ENCODE measurements at regions not wholly inside any gene's neighbourhood (a gene's known extent, or its start where the extent isn't known, plus 50 kb on each side); places are given as distances from the start of the nearest gene placed in this dataset.

DNA sequence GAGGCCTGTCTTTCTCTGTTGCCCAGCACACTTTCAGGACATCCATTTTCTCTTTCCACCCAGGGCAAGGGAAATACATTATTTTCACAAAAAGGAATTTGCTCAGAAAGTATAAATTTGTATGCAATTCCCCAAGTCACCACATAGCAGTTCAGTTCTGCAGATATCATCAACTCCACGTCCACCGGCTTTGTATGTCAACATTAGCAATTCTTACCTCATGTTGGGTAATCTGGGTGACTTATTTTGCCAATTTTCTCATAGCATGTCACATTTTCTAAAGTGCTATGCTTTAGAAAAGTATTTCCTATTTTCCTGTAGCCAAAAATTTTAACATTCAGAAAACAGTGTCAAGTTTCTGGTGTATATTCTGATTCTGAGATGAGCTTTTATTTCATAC lies 501.8 kb downstream of the EFNB2 start:
- Mint-ChIP-seq H3K27me3 (ENCODE audit: insufficient read depth, low read depth, poor library complexity) (no peaks in the 10 kb centered on the region), H3K4me1 (no peaks in the 10 kb centered on the region), H3K4me3 (no peak overlapping the region), H3K27ac (no peak overlapping the region; the same call in 1 of the 2 replicates), H3K36me3 (ENCODE audit: low read depth) (no peaks in the 10 kb centered on the region), H3K9me3 (no peaks in the 10 kb centered on the region)
- Histone ChIP-seq H3K27ac (ENCODE audit: low read depth) (no peak overlapping the region), H3K4me3 (no peak overlapping the region), H3K4me1 (ENCODE audit: insufficient read depth) (no peaks in the 10 kb centered on the region), H3F3A (replicated peaks; ENCODE audit: low read depth) (no peaks in the 10 kb centered on the region), H3K9me2 (ENCODE audit: insufficient read depth) (no peaks in the 10 kb centered on the region), H3K27me3 (ENCODE audit: insufficient read depth) (no peaks in the 10 kb centered on the region), H4K20me1 (replicated peaks; ENCODE audit: insufficient read depth) (no peaks in the 10 kb centered on the region), H3K4me2 (no peak overlapping the region), H3K79me2 (replicated peaks; ENCODE audit: insufficient read depth) (no peaks in the 10 kb centered on the region), H3K36me3 (ENCODE audit: insufficient read depth) (no peaks in the 10 kb centered on the region), H2AFZ (no peak overlapping the region)
- DNase-seq (ENCODE audit: low spot score) (peak; percentile 4), ATAC-seq (no peak)
- TF ChIP-seq, protein P1, sequence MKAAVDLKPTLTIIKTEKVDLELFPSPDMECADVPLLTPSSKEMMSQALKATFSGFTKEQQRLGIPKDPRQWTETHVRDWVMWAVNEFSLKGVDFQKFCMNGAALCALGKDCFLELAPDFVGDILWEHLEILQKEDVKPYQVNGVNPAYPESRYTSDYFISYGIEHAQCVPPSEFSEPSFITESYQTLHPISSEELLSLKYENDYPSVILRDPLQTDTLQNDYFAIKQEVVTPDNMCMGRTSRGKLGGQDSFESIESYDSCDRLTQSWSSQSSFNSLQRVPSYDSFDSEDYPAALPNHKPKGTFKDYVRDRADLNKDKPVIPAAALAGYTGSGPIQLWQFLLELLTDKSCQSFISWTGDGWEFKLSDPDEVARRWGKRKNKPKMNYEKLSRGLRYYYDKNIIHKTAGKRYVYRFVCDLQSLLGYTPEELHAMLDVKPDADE (IDR thresholded peaks at IDR 0.05): no peak
- TF ChIP-seq STAT1 (IDR thresholded peaks at IDR 0.05; ENCODE audit: unreplicated experiment) (no peak), ZNF331 (CRISPR knock-in tag; IDR thresholded peaks at IDR 0.05; ENCODE audit: low read depth) (no peak)
- TF ChIP-seq, protein P2, sequence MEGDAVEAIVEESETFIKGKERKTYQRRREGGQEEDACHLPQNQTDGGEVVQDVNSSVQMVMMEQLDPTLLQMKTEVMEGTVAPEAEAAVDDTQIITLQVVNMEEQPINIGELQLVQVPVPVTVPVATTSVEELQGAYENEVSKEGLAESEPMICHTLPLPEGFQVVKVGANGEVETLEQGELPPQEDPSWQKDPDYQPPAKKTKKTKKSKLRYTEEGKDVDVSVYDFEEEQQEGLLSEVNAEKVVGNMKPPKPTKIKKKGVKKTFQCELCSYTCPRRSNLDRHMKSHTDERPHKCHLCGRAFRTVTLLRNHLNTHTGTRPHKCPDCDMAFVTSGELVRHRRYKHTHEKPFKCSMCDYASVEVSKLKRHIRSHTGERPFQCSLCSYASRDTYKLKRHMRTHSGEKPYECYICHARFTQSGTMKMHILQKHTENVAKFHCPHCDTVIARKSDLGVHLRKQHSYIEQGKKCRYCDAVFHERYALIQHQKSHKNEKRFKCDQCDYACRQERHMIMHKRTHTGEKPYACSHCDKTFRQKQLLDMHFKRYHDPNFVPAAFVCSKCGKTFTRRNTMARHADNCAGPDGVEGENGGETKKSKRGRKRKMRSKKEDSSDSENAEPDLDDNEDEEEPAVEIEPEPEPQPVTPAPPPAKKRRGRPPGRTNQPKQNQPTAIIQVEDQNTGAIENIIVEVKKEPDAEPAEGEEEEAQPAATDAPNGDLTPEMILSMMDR (conservative IDR thresholded peaks at IDR 0.05; ENCODE audit: low read depth in 2 of 2): peak in 1 of 2 experiments; percentile 24; a peak in 1 of 4 replicates

DNA sequence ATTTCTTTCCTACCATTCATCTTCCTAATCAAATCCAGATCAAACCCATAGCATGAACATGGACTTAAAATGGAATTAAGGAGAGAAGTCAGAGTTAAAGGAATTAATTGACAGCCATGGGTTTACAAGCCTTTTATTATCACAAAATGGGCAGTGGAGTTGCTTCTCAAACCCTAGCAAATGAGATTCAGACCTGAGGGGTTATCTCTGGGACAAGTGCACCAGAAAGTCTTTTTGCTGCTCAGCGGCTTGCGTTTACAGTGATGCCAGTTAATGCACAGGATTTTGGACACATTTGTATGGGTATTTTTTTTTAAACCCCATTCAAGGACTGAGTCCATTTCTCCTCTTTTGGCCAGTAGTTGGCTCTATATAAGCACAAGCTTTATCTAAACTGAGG lies 503.0 kb downstream of the EFNB2 start:
- H3K4me3 Mint-ChIP-seq: no peak overlapping the region
- no peaks in the 10 kb centered on the region for H3K79me2 ChIP-seq (replicated peaks; ENCODE audit: insufficient read depth)
- TF ChIP-seq, protein P3, sequence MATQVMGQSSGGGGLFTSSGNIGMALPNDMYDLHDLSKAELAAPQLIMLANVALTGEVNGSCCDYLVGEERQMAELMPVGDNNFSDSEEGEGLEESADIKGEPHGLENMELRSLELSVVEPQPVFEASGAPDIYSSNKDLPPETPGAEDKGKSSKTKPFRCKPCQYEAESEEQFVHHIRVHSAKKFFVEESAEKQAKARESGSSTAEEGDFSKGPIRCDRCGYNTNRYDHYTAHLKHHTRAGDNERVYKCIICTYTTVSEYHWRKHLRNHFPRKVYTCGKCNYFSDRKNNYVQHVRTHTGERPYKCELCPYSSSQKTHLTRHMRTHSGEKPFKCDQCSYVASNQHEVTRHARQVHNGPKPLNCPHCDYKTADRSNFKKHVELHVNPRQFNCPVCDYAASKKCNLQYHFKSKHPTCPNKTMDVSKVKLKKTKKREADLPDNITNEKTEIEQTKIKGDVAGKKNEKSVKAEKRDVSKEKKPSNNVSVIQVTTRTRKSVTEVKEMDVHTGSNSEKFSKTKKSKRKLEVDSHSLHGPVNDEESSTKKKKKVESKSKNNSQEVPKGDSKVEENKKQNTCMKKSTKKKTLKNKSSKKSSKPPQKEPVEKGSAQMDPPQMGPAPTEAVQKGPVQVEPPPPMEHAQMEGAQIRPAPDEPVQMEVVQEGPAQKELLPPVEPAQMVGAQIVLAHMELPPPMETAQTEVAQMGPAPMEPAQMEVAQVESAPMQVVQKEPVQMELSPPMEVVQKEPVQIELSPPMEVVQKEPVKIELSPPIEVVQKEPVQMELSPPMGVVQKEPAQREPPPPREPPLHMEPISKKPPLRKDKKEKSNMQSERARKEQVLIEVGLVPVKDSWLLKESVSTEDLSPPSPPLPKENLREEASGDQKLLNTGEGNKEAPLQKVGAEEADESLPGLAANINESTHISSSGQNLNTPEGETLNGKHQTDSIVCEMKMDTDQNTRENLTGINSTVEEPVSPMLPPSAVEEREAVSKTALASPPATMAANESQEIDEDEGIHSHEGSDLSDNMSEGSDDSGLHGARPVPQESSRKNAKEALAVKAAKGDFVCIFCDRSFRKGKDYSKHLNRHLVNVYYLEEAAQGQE (IDR thresholded peaks at IDR 0.05; ENCODE audit: unreplicated experiment): no peak
- no peak for TF ChIP-seq EZH2 (IDR thresholded peaks at IDR 0.05; ENCODE audit: low read depth, unreplicated experiment)
- TF ChIP-seq ZNF114 (CRISPR knock-in tag; IDR thresholded peaks at IDR 0.05): no peak
- TF ChIP-seq, protein P4, sequence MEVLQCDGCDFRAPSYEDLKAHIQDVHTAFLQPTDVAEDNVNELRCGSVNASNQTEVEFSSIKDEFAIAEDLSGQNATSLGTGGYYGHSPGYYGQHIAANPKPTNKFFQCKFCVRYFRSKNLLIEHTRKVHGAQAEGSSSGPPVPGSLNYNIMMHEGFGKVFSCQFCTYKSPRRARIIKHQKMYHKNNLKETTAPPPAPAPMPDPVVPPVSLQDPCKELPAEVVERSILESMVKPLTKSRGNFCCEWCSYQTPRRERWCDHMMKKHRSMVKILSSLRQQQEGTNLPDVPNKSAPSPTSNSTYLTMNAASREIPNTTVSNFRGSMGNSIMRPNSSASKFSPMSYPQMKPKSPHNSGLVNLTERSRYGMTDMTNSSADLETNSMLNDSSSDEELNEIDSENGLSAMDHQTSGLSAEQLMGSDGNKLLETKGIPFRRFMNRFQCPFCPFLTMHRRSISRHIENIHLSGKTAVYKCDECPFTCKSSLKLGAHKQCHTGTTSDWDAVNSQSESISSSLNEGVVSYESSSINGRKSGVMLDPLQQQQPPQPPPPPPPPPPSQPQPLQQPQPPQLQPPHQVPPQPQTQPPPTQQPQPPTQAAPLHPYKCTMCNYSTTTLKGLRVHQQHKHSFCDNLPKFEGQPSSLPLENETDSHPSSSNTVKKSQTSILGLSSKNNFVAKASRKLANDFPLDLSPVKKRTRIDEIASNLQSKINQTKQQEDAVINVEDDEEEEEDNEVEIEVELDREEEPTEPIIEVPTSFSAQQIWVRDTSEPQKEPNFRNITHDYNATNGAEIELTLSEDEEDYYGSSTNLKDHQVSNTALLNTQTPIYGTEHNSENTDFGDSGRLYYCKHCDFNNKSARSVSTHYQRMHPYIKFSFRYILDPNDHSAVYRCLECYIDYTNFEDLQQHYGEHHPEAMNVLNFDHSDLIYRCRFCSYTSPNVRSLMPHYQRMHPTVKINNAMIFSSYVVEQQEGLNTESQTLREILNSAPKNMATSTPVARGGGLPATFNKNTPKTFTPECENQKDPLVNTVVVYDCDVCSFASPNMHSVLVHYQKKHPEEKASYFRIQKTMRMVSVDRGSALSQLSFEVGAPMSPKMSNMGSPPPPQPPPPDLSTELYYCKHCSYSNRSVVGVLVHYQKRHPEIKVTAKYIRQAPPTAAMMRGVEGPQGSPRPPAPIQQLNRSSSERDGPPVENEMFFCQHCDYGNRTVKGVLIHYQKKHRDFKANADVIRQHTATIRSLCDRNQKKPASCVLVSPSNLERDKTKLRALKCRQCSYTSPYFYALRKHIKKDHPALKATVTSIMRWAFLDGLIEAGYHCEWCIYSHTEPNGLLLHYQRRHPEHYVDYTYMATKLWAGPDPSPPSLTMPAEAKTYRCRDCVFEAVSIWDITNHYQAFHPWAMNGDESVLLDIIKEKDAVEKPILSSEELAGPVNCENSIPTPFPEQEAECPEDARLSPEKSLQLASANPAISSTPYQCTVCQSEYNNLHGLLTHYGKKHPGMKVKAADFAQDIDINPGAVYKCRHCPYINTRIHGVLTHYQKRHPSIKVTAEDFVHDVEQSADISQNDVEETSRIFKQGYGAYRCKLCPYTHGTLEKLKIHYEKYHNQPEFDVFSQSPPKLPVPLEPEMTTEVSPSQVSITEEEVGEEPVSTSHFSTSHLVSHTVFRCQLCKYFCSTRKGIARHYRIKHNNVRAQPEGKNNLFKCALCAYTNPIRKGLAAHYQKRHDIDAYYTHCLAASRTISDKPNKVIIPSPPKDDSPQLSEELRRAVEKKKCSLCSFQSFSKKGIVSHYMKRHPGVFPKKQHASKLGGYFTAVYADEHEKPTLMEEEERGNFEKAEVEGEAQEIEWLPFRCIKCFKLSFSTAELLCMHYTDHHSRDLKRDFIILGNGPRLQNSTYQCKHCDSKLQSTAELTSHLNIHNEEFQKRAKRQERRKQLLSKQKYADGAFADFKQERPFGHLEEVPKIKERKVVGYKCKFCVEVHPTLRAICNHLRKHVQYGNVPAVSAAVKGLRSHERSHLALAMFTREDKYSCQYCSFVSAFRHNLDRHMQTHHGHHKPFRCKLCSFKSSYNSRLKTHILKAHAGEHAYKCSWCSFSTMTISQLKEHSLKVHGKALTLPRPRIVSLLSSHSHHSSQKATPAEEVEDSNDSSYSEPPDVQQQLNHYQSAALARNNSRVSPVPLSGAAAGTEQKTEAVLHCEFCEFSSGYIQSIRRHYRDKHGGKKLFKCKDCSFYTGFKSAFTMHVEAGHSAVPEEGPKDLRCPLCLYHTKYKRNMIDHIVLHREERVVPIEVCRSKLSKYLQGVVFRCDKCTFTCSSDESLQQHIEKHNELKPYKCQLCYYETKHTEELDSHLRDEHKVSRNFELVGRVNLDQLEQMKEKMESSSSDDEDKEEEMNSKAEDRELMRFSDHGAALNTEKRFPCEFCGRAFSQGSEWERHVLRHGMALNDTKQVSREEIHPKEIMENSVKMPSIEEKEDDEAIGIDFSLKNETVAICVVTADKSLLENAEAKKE (CRISPR knock-in tag; IDR thresholded peaks at IDR 0.05): no peak
- TF ChIP-seq ZNF331 (CRISPR knock-in tag; IDR thresholded peaks at IDR 0.05; ENCODE audit: low read depth): no peak

More for the DNA sequence above, 503.0 kb downstream of the EFNB2 start:
- Histone ChIP-seq H3K9me2 (ENCODE audit: insufficient read depth) (peaks cover 3% of the 10 kb centered on the region; the same call in 1 of the 2 replicates), H2AFZ (no peak overlapping the region), H3K27ac (ENCODE audit: low read depth) (no peak overlapping the region), H4K20me1 (replicated peaks; ENCODE audit: insufficient read depth) (no peaks in the 10 kb centered on the region), H3K4me3 (no peak overlapping the region), H3K4me1 (ENCODE audit: insufficient read depth) (no peaks in the 10 kb centered on the region), H3F3A (replicated peaks; ENCODE audit: low read depth) (no peaks in the 10 kb centered on the region), H3K4me2 (no peak overlapping the region), H3K36me3 (ENCODE audit: insufficient read depth) (no peaks in the 10 kb centered on the region), H3K27me3 (ENCODE audit: insufficient read depth) (no peaks in the 10 kb centered on the region)
- Mint-ChIP-seq H3K4me1 (no peaks in the 10 kb centered on the region), H3K9me3 (no peaks in the 10 kb centered on the region), H3K27ac (no peak overlapping the region), H3K27me3 (ENCODE audit: insufficient read depth, low read depth, poor library complexity) (no peaks in the 10 kb centered on the region), H3K36me3 (ENCODE audit: low read depth) (no peaks in the 10 kb centered on the region)
- no peak for DNase-seq (ENCODE audit: low spot score)
- ATAC-seq: no peak

Data from GM23338 (cell line).